Mesendoderm (in vitro differentiated cells): ENCODE measurements at regions not wholly inside any gene's neighbourhood (a gene's known extent, or its start where the extent isn't known, plus 50 kb on each side); places are given as distances from the start of the nearest gene placed in this dataset.

Experiments
- DNase-seq: peaks from one replicate; pipeline ENCODE4 v3.0.0; 2013
- H2AK5ac ChIP-seq: 2 replicates; pipeline ENCODE4 v1.6.1; 2013; ENCODE audit warnings: low read length, inconsistent platforms
- H2BK120ac ChIP-seq: 2 replicates; pipeline ENCODE4 v1.6.1; 2013; ENCODE audit warnings: low read depth, mild to moderate bottlenecking, low read length, moderate library complexity, mixed read lengths
- H2BK15ac ChIP-seq: replicated peaks from 2 replicates; pipeline ENCODE4 v1.6.1; 2013; ENCODE audit warnings: low read depth, mild to moderate bottlenecking, moderate library complexity
- H2BK5ac ChIP-seq: 2 replicates; pipeline ENCODE4 v1.6.1; 2013; ENCODE audit warnings: low read length, inconsistent platforms
- H3K18ac ChIP-seq: 2 replicates; pipeline ENCODE4 v1.6.1; 2013; ENCODE audit warnings: mild to moderate bottlenecking, low read length, mixed read lengths
- H3K23ac ChIP-seq: one replicate; pipeline ENCODE4 v1.6.1; 2013; ENCODE audit warnings: low read length
- H3K27ac ChIP-seq: 2 replicates; pipeline ENCODE4 v1.5.1; 2013; ENCODE audit warnings: low read depth, mild to moderate bottlenecking, inconsistent platforms, low read length, moderate library complexity
- H3K27me3 ChIP-seq: 2 replicates; pipeline ENCODE4 v1.6.1; 2013; ENCODE audit warnings: low read length, control low read depth, mild to moderate bottlenecking, inconsistent platforms; ENCODE audit not compliant: insufficient read depth, poor library complexity
- H3K36me3 ChIP-seq: 2 replicates; pipeline ENCODE4 v1.6.1; 2013; ENCODE audit warnings: low read length, inconsistent platforms; ENCODE audit not compliant: control insufficient read depth, insufficient read depth
- H3K4ac ChIP-seq: one replicate; pipeline ENCODE4 v1.6.1; 2013; ENCODE audit warnings: low read depth, mild to moderate bottlenecking, low read length, moderate library complexity
- H3K4me1 ChIP-seq: 2 replicates; pipeline ENCODE4 v1.6.1; 2013; ENCODE audit warnings: low read depth, low read length, inconsistent platforms; ENCODE audit not compliant: control insufficient read depth
- H3K4me2 ChIP-seq: 2 replicates; pipeline ENCODE4 v1.6.1; 2013; ENCODE audit warnings: low read length
- H3K4me3 ChIP-seq: 2 replicates; pipeline ENCODE4 v1.5.1; 2013; ENCODE audit warnings: mild to moderate bottlenecking, low read length
- H3K56ac ChIP-seq: one replicate; pipeline ENCODE4 v1.6.1; 2013; ENCODE audit warnings: low read length
- H3K79me1 ChIP-seq: 2 replicates; pipeline ENCODE4 v1.6.1; 2013; ENCODE audit warnings: low read length, inconsistent platforms
- H3K79me2 ChIP-seq: 2 replicates; pipeline ENCODE4 v1.6.1; 2013; ENCODE audit warnings: mild to moderate bottlenecking, low read length; ENCODE audit not compliant: control insufficient read depth, insufficient read depth
- H3K9ac ChIP-seq: 2 replicates; pipeline ENCODE4 v1.6.1; 2013; ENCODE audit warnings: low read length, inconsistent platforms
- H4K5ac ChIP-seq: one replicate; pipeline ENCODE4 v1.6.1; 2013; ENCODE audit warnings: low read length
- H4K8ac ChIP-seq: one replicate; pipeline ENCODE4 v1.6.1; 2013; ENCODE audit warnings: low read depth, mild to moderate bottlenecking, control low read depth, low read length, moderate library complexity
- whole genome bisulfite sequencing: extraction: QIAGEN DNeasy Blood & Tissue Kit; methylation state at CpG from one replicate; pipeline ENCODE4 v1.1.7; 2013; ENCODE audit warnings: low lambda C conversion rate, missing lambda C conversion rate; ENCODE audit not compliant: insufficient coverage; ENCODE audit errors: extremely low coverage; 5-methylcytosine and 5-hydroxymethylcytosine counted together

DNA sequence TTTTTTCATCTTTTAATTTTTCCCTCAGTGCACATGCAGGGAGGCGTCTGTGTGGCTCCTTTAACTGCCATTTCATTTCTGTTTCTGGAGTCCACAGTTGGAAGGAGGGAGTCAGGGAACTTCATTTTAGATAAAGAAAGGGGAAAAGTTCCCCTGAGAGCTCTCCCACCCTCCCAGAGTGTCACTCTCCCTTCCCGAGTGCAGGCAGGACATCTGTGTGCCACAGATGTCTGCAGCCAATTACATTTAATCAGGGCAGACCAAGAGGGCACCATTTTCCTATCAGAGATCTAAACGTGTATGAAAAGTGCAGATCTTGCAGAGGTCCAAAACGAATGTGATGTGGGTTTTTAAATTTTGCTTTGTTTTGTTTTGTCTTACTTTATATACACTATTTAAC is 96.6 kb downstream of the PXDC1 start:
- H3K9ac ChIP-seq: no peak overlapping the region
- H2BK5ac ChIP-seq: no peak overlapping the region
- no peak overlapping the region for H2BK120ac ChIP-seq
- H3K4me2 ChIP-seq: no peak overlapping the region
- no peak overlapping the region for H3K56ac ChIP-seq
- no peak overlapping the region for H3K23ac ChIP-seq
- no peak overlapping the region for H2BK15ac ChIP-seq
- H3K4ac ChIP-seq: no peak overlapping the region
- no peak overlapping the region for H3K27ac ChIP-seq
- H3K79me2 ChIP-seq: no peaks in the 10 kb centered on the region
- H3K4me1 ChIP-seq: no peaks in the 10 kb centered on the region
- H4K5ac ChIP-seq: no peak overlapping the region
- H4K8ac ChIP-seq: no peak overlapping the region
- no peak for DNase-seq
- no peaks in the 10 kb centered on the region for H3K79me1 ChIP-seq
- H2AK5ac ChIP-seq: no peak overlapping the region
- H3K4me3 ChIP-seq: no peak overlapping the region
- WGBS: no CpG with 5 or more reads among the region's 4 CpGs
- no peak overlapping the region for H3K18ac ChIP-seq
- no peaks in the 10 kb centered on the region for H3K27me3 ChIP-seq
- no peaks in the 10 kb centered on the region for H3K36me3 ChIP-seq

DNA sequence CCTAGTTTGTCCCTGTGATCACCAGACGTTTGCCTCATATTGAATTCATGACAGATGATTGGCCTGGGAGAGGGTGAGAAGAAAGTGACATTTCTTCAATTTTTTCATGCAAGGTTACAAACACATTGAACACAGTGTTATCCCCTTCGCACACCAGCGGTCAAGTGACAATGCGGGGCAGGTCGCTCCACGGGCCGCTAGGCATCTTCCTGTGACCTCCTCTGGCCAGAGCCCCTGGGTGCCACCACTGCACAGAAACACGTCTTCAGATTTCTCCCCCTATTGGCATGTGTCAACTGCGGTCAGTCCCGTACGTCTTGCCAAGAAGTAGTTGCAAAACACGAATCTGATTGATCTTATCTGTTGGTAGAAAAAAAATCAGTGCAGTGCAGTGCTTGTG is 97.1 kb downstream of the PXDC1 start:
- no peak overlapping the region for H4K8ac ChIP-seq
- H3K79me2 ChIP-seq: no peaks in the 10 kb centered on the region
- no peaks in the 10 kb centered on the region for H3K27me3 ChIP-seq
- H3K4ac ChIP-seq: no peak overlapping the region
- H3K4me1 ChIP-seq: no peaks in the 10 kb centered on the region
- no peaks in the 10 kb centered on the region for H3K36me3 ChIP-seq
- H2BK120ac ChIP-seq: no peak overlapping the region
- H3K9ac ChIP-seq: no peak overlapping the region
- H3K18ac ChIP-seq: no peak overlapping the region
- DNase-seq: no peak
- H3K27ac ChIP-seq: no peak overlapping the region
- no peak overlapping the region for H4K5ac ChIP-seq
- no peak overlapping the region for H3K4me2 ChIP-seq
- no peak overlapping the region for H2BK15ac ChIP-seq
- no peak overlapping the region for H2BK5ac ChIP-seq
- no peak overlapping the region for H2AK5ac ChIP-seq
- no peaks in the 10 kb centered on the region for H3K79me1 ChIP-seq
- no peak overlapping the region for H3K23ac ChIP-seq
- no peak overlapping the region for H3K4me3 ChIP-seq
- WGBS: no CpG with 5 or more reads among the region's 12 CpGs
- no peak overlapping the region for H3K56ac ChIP-seq

DNA sequence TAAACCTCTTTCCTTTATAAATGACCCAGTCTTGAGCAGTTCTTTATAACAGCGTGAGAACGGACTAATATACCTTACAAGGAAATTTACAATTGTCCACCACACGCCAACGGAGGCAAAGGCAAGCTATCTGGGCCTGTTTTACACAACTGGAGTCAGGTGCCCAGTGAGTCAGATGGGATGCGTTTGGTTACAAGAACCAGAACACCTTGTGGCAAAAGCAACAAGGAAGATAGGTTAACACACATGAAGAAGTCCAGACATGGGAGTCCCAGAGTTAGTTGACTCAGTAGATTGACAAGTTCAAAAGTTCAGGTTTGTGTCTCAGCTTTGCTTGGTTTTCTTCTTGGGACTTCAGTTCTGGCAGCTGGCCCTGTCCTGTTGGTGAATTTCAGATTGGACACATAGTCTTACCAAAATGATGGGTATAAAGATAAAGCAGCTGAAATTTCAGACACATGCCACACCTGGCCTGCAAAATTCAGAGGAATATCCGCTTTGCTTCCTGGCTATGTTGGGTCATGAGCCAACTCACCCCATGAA is 97.9 kb downstream of the PXDC1 start:
- no peak overlapping the region for H2AK5ac ChIP-seq
- no CpG with 5 or more reads among the region's 6 CpGs for WGBS

DNA sequence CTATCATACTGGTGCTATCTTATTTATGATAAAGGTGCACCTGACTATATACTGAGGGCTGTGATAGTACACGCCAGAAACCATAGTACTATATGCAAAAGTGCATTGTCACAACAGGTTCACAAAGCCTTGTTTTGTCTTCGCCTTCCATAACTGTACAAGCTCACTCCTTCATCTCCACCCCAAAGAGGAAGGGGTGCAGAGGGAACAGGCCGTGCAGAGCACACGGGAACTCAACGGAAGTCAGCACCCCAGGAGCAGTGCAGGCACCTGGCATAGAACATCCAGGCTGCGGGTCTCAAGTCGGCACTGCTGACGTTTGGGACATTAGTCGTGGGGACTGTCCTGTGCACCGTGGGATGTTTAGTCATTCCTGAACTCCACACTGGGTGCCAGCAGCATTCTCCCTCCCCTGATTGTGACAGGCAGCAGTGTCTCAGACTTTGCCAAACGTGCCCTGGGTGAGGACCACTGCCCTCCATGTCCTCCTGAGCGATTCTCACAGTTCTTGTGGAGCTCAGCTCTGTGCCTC is 99.7 kb downstream of the PXDC1 start:
- Histone ChIP-seq H2BK5ac (no peak overlapping the region), H2AK5ac (no peak overlapping the region), H3K79me2 (no peaks in the 10 kb centered on the region), H3K9ac (no peak overlapping the region), H3K27me3 (no peaks in the 10 kb centered on the region), H3K27ac (no peak overlapping the region), H3K23ac (no peak overlapping the region), H3K4ac (no peak overlapping the region), H3K79me1 (no peaks in the 10 kb centered on the region), H4K5ac (no peak overlapping the region), H3K4me2 (no peak overlapping the region), H2BK120ac (no peak overlapping the region), H3K56ac (no peak overlapping the region), H2BK15ac (no peak overlapping the region), H3K18ac (no peak overlapping the region), H3K36me3 (no peaks in the 10 kb centered on the region), H3K4me1 (no peaks in the 10 kb centered on the region), H3K4me3 (no peak overlapping the region), H4K8ac (no peak overlapping the region)
- no peak for DNase-seq
- no CpG with 5 or more reads among the region's 12 CpGs for WGBS

More for the DNA sequence above, 97.9 kb downstream of the PXDC1 start:
- Histone ChIP-seq H2BK120ac (no peak overlapping the region), H3K4me1 (no peaks in the 10 kb centered on the region), H3K79me1 (no peaks in the 10 kb centered on the region), H4K8ac (no peak overlapping the region), H3K4me2 (no peak overlapping the region), H3K4me3 (no peak overlapping the region), H3K27me3 (no peaks in the 10 kb centered on the region), H3K23ac (no peak overlapping the region), H3K56ac (no peak overlapping the region), H3K18ac (no peak overlapping the region), H2BK15ac (no peak overlapping the region), H3K4ac (no peak overlapping the region), H3K27ac (no peak overlapping the region), H3K9ac (no peak overlapping the region), H3K79me2 (no peaks in the 10 kb centered on the region), H3K36me3 (no peaks in the 10 kb centered on the region), H4K5ac (no peak overlapping the region), H2BK5ac (no peak overlapping the region)
- no peak for DNase-seq

DNA sequence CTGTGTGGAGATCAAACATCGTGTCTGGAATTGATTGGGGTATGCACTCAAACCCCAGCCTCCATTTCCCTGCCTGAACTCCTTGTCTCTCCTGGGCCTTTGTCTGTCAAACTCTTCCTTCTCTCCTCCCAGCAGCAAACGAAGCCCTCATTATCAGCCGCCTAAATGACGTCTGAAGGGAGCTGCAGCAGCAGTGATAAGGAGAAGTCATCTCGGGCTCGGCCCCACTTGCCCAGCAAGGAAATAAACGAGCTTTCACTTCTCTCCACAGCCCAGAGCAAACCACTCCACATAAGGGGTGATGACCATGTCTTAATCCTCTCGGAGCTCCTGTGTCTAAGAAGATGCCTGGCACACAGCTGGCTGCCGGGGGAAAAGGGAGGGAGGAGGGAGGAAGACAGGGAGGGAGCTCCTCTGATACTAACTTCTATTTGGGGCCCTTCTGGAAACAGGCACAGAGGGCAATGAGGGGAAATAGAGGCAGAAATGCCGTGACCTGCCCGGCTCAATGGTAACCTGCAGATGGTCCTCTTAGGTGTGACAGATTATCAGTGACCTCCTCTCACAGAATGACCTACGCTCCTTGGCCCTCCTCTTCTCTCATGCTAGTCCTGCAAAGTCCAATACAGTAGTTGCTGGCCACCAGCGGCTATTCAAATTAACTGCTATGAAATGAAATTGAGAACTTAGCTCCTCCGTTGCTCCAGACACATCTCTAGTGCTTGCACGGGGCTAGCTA is 100.4 kb downstream of the PXDC1 start:
- H3K79me2 ChIP-seq: no peaks in the 10 kb centered on the region
- no peak overlapping the region for H3K18ac ChIP-seq
- no peaks in the 10 kb centered on the region for H3K27me3 ChIP-seq
- H3K27ac ChIP-seq: no peak overlapping the region
- H3K4me1 ChIP-seq: no peaks in the 10 kb centered on the region
- no peak overlapping the region for H2BK15ac ChIP-seq
- H2BK5ac ChIP-seq: no peak overlapping the region
- DNase-seq: peak; percentile 38
- WGBS: no CpG with 5 or more reads among the region's 15 CpGs
- no peaks in the 10 kb centered on the region for H3K36me3 ChIP-seq
- H2BK120ac ChIP-seq: no peak overlapping the region
- no peak overlapping the region for H3K4me2 ChIP-seq
- no peak overlapping the region for H3K4ac ChIP-seq
- no peak overlapping the region for H3K4me3 ChIP-seq
- no peaks in the 10 kb centered on the region for H3K79me1 ChIP-seq
- H3K23ac ChIP-seq: no peak overlapping the region
- no peak overlapping the region for H2AK5ac ChIP-seq
- no peak overlapping the region for H4K8ac ChIP-seq
- H3K9ac ChIP-seq: no peak overlapping the region
- H4K5ac ChIP-seq: no peak overlapping the region
- no peak overlapping the region for H3K56ac ChIP-seq
